ENCODE measurements at regions not wholly inside any gene's neighbourhood (a gene's known extent, or its start where the extent isn't known, plus 50 kb on each side); places are given as distances from the start of the nearest gene placed in this dataset.

DNA sequence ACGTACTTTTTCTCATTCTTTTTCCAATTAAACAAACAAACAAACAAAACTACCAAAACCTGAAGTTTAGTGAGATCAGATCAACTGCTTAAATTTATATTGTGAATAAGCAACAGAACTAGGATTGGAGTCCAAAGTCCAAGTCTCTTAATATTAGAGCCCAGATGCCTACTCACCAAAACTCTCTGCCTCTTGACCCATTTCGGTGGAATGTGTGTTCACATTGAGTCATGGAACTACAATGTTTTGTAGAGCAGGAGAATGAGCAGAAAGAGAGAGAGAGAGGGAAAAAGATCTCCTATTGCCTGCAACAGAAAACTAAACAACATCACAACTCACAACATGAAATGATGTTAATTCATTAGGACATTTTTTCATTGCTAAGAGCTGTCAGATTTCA lies 751.1 kb downstream of the TLR4 start:
- H3K4me1 Mint-ChIP-seq: no peaks in the 10 kb centered on the region
- POLR2A ChIA-PET: no interaction called here

GRCh38 chr9:118455788-118456187 lies 751.6 kb downstream of the TLR4 start:
- no peaks in the 10 kb centered on the region for H3K27me3 ChIP-seq (ENCODE audit: control insufficient read depth in 2 of 2, insufficient read depth in 2 of 2, low read length in 2 of 2)
- no peaks in the 10 kb centered on the region for H3K36me3 ChIP-seq (ENCODE audit: control insufficient read depth in 2 of 3, insufficient read depth in 3 of 3, low read length in 3 of 3)
- no peak overlapping the region for H3K27ac ChIP-seq (ENCODE audit: low read depth, low read length)
- H3K4me1 Mint-ChIP-seq: no peaks in the 10 kb centered on the region
- H3K9me3 ChIP-seq (ENCODE audit: control insufficient read depth in 2 of 3, low read length in 3 of 3): no peaks in the 10 kb centered on the region
- peaks cover 0 to 8% (median 0%) of the 10 kb centered on the region in 5 donors for H3K27me3 Mint-ChIP-seq
- no peak overlapping the region for H3K27ac Mint-ChIP-seq
- no peak overlapping the region for H3K4me3 ChIP-seq (ENCODE audit: low read length)
- CTCF ChIA-PET: no interaction called here
- no peaks in the 10 kb centered on the region for H3K4me1 ChIP-seq (ENCODE audit: control insufficient read depth in 2 of 2, insufficient read depth in 2 of 2, low read length in 2 of 2)
- H3K9me3 Mint-ChIP-seq: peaks cover 0 to 14% (median 4%) of the 10 kb centered on the region in 11 donors
- intact Hi-C loops (cut with micrococcal nuclease): no loop called here
- POLR2A ChIA-PET: no interaction called here
- H3K36me3 Mint-ChIP-seq: no peaks in the 10 kb centered on the region
- no peak for DNase-seq
- no peak for ATAC-seq
- no peak overlapping the region for H3K4me3 Mint-ChIP-seq

More for the DNA sequence above, 751.1 kb downstream of the TLR4 start:
- no peak overlapping the region for H3K4me3 Mint-ChIP-seq
- no peaks in the 10 kb centered on the region for H3K27me3 ChIP-seq (ENCODE audit: control insufficient read depth in 2 of 2, insufficient read depth in 2 of 2, low read length in 2 of 2)
- intact Hi-C loops (cut with micrococcal nuclease): no loop called here
- DNase-seq (no peak), ATAC-seq (no peak)
- H3K27ac Mint-ChIP-seq: no peak overlapping the region
- no peak overlapping the region for H3K4me3 ChIP-seq (ENCODE audit: low read length)
- H3K9me3 Mint-ChIP-seq: peaks cover 0 to 14% (median 4%) of the 10 kb centered on the region in 11 donors
- H3K36me3 Mint-ChIP-seq: no peaks in the 10 kb centered on the region
- peaks cover 0 to 8% (median 0%) of the 10 kb centered on the region in 5 donors for H3K27me3 Mint-ChIP-seq
- no peaks in the 10 kb centered on the region for H3K36me3 ChIP-seq (ENCODE audit: control insufficient read depth in 2 of 3, insufficient read depth in 3 of 3, low read length in 3 of 3)
- no peaks in the 10 kb centered on the region for H3K4me1 ChIP-seq (ENCODE audit: control insufficient read depth in 2 of 2, insufficient read depth in 2 of 2, low read length in 2 of 2)
- CTCF ChIA-PET: no interaction called here
- no peaks in the 10 kb centered on the region for H3K9me3 ChIP-seq (ENCODE audit: control insufficient read depth in 2 of 3, low read length in 3 of 3)
- no peak overlapping the region for H3K27ac ChIP-seq (ENCODE audit: low read depth, low read length)

DNA sequence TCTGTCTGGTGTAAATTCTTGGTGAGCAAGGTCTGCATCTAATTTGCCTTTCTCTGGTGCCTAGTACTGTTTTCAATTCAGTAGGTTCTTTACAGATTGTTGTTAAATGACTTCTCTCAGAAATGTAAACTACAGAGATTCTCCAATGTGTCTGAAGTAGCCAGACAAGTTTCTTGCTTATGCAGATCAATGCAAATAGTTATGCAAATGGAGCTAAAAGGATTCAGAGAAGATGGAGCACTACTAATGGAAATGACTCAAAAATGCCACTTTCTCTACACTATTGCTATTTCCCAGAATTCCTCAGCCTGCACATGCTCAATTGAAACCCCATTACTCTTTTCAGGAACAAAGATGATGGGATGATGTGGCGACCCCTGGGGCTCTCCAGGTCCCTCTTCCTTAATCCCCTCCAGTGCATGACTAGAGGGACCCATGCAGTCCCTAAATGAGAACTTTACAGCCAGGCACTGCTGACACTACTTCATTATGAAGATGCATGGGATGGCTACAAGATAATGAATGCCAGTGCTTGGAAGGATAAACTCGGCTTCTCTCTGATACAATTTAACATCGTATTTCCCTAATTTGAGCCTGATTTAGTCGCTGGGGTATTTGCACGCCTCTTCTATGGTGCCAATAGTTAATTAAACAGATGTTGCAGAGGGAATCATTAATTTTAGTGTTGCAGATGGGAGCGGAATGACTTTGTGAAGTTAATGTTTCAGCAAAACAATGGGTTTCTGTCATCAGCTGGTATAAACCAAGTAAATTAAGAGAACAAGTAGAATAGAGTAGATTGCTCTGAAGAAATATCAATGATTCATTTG lies 753.2 kb downstream of the TLR4 start:
- no peak for ATAC-seq
- CTCF ChIA-PET: no interaction called here

DNA sequence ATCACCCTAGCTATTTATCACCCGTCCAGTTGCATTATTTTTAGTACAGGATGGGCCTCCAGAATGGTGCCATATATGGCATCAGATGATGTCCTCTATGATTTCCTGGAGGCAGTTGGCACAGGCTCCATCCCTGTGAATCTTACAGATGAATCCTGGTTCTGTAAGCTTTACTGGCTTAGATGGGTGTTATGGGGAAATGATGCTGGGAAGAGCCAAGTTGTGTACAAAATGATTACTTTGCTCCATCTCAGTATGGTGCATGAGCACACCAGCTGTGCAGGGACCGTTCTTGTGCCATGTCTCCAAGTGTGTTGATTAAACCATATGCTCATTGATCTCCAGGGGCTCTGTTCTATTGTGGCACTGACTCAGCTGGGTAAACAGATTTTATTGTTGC lies 755.7 kb downstream of the TLR4 start:
- H3K27me3 Mint-ChIP-seq: peaks cover 0 to 8% (median 0%) of the 10 kb centered on the region in 5 donors
- Histone ChIP-seq H3K4me3 (ENCODE audit: low read length) (no peak overlapping the region), H3K36me3 (ENCODE audit: control insufficient read depth in 2 of 3, insufficient read depth in 3 of 3, low read length in 3 of 3) (no peaks in the 10 kb centered on the region), H3K4me1 (ENCODE audit: control insufficient read depth in 2 of 2, insufficient read depth in 2 of 2, low read length in 2 of 2) (no peaks in the 10 kb centered on the region), H3K27ac (ENCODE audit: low read depth, low read length) (no peak overlapping the region), H3K9me3 (ENCODE audit: control insufficient read depth in 2 of 3, low read length in 3 of 3) (no peaks in the 10 kb centered on the region), H3K27me3 (ENCODE audit: control insufficient read depth in 2 of 2, insufficient read depth in 2 of 2, low read length in 2 of 2) (no peaks in the 10 kb centered on the region)
- peaks cover 0 to 15% (median 1%) of the 10 kb centered on the region in 11 donors for H3K9me3 Mint-ChIP-seq
- ChIA-PET CTCF (no interaction called here), POLR2A (no interaction called here)
- DNase-seq (no peak), ATAC-seq (no peak)
- no peaks in the 10 kb centered on the region for H3K4me1 Mint-ChIP-seq
- H3K36me3 Mint-ChIP-seq: no peaks in the 10 kb centered on the region
- intact Hi-C loops (cut with micrococcal nuclease): no loop called here
- no peak overlapping the region for H3K27ac Mint-ChIP-seq
- no peak overlapping the region for H3K4me3 Mint-ChIP-seq

More for the DNA sequence above, 753.2 kb downstream of the TLR4 start:
- peaks cover 0 to 8% (median 0%) of the 10 kb centered on the region in 5 donors for H3K27me3 Mint-ChIP-seq
- no peaks in the 10 kb centered on the region for H3K4me1 ChIP-seq (ENCODE audit: control insufficient read depth in 2 of 2, insufficient read depth in 2 of 2, low read length in 2 of 2)
- POLR2A ChIA-PET: no interaction called here
- peaks cover 0 to 15% (median 4%) of the 10 kb centered on the region in 11 donors for H3K9me3 Mint-ChIP-seq
- H3K36me3 Mint-ChIP-seq: no peaks in the 10 kb centered on the region
- H3K27ac Mint-ChIP-seq: no peak overlapping the region
- intact Hi-C loops (cut with micrococcal nuclease): no loop called here
- no peaks in the 10 kb centered on the region for H3K9me3 ChIP-seq (ENCODE audit: control insufficient read depth in 2 of 3, low read length in 3 of 3)
- no peak overlapping the region for H3K27ac ChIP-seq (ENCODE audit: low read depth, low read length)
- H3K4me3 Mint-ChIP-seq: no peak overlapping the region
- no peaks in the 10 kb centered on the region for H3K27me3 ChIP-seq (ENCODE audit: control insufficient read depth in 2 of 2, insufficient read depth in 2 of 2, low read length in 2 of 2)
- H3K4me3 ChIP-seq (ENCODE audit: low read length): no peak overlapping the region
- DNase-seq: no peak
- no peaks in the 10 kb centered on the region for H3K36me3 ChIP-seq (ENCODE audit: control insufficient read depth in 2 of 3, insufficient read depth in 3 of 3, low read length in 3 of 3)
- H3K4me1 Mint-ChIP-seq: no peaks in the 10 kb centered on the region

DNA sequence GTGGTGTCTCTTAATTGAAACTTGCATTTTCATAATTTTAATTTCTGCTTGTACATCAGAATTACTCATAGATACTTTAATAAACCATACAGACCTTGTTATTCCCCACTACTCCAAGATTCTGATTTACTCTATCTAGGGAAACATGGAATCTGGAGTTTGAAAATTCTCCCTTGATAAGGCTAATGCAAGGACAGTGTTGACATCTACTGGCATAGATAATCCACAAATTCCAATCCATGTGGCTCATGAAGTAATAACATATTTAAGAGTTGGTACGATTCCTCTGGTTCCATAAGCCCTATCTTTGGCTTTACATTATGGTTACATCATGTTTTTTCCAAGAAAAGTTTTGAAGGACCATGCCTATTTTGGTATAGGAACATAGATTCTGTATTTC lies 759.2 kb downstream of the TLR4 start:
- no peak for ATAC-seq
- no peaks in the 10 kb centered on the region for H3K36me3 Mint-ChIP-seq
- no peaks in the 10 kb centered on the region for H3K4me1 Mint-ChIP-seq
- H3K27ac Mint-ChIP-seq: no peak overlapping the region
- peaks cover 0 to 4% (median 0%) of the 10 kb centered on the region in 5 donors for H3K27me3 Mint-ChIP-seq
- H3K9me3 ChIP-seq (ENCODE audit: control insufficient read depth in 2 of 3, low read length in 3 of 3): no peaks in the 10 kb centered on the region
- no peaks in the 10 kb centered on the region for H3K27me3 ChIP-seq (ENCODE audit: control insufficient read depth in 2 of 2, insufficient read depth in 2 of 2, low read length in 2 of 2)
- H3K36me3 ChIP-seq (ENCODE audit: control insufficient read depth in 2 of 3, insufficient read depth in 3 of 3, low read length in 3 of 3): no peaks in the 10 kb centered on the region
- H3K27ac ChIP-seq (ENCODE audit: low read depth, low read length): no peak overlapping the region
- intact Hi-C loops (cut with micrococcal nuclease): no loop called here
- POLR2A ChIA-PET: no interaction called here
- CTCF ChIA-PET: no interaction called here
- H3K4me3 Mint-ChIP-seq: no peak overlapping the region
- no peak for DNase-seq
- peaks cover 0 to 7% (median 0%) of the 10 kb centered on the region in 11 donors for H3K9me3 Mint-ChIP-seq
- H3K4me3 ChIP-seq (ENCODE audit: low read length): no peak overlapping the region
- H3K4me1 ChIP-seq (ENCODE audit: control insufficient read depth in 2 of 2, insufficient read depth in 2 of 2, low read length in 2 of 2): no peaks in the 10 kb centered on the region

GRCh38 chr9:118473521-118473920 lies 769.3 kb downstream of the TLR4 start:
- Mint-ChIP-seq H3K9me3 (peaks cover 0 to 6% (median 0%) of the 10 kb centered on the region in 11 donors), H3K27me3 (peaks cover 0 to 4% (median 0%) of the 10 kb centered on the region in 5 donors), H3K27ac (no peak overlapping the region), H3K36me3 (no peaks in the 10 kb centered on the region), H3K4me1 (no peaks in the 10 kb centered on the region), H3K4me3 (no peak overlapping the region)
- H3K36me3 ChIP-seq (ENCODE audit: control insufficient read depth in 2 of 3, insufficient read depth in 3 of 3, low read length in 3 of 3): no peaks in the 10 kb centered on the region
- no peaks in the 10 kb centered on the region for H3K27me3 ChIP-seq (ENCODE audit: control insufficient read depth in 2 of 2, insufficient read depth in 2 of 2, low read length in 2 of 2)
- no peak overlapping the region for H3K27ac ChIP-seq (ENCODE audit: low read depth, low read length)
- no peaks in the 10 kb centered on the region for H3K4me1 ChIP-seq (ENCODE audit: control insufficient read depth in 2 of 2, insufficient read depth in 2 of 2, low read length in 2 of 2)
- intact Hi-C loops (cut with micrococcal nuclease): no loop called here
- POLR2A ChIA-PET: no interaction called here
- DNase-seq (no peak), ATAC-seq (no peak)
- no peak overlapping the region for H3K4me3 ChIP-seq (ENCODE audit: low read length)
- H3K9me3 ChIP-seq (ENCODE audit: control insufficient read depth in 2 of 3, low read length in 3 of 3): no peaks in the 10 kb centered on the region
- CTCF ChIA-PET: no interaction called here

- H3K9me3 Mint-ChIP-seq: peaks cover 0 to 9% (median 0%) of the 10 kb centered on the region in 11 donors
- DNase-seq: no peak
- CTCF ChIA-PET: no interaction called here
These were observed 774.5 kb downstream of the TLR4 start for GRCh38 chr9:118478752-118479151.

More at GRCh38 chr9:118478752-118479151, 774.5 kb downstream of the TLR4 start:
- POLR2A ChIA-PET: no interaction called here
- no peak for ATAC-seq
- Histone ChIP-seq H3K27me3 (ENCODE audit: control insufficient read depth in 2 of 2, insufficient read depth in 2 of 2, low read length in 2 of 2) (no peaks in the 10 kb centered on the region), H3K27ac (ENCODE audit: low read depth, low read length) (no peak overlapping the region), H3K9me3 (ENCODE audit: control insufficient read depth in 2 of 3, low read length in 3 of 3) (no peaks in the 10 kb centered on the region), H3K4me1 (ENCODE audit: control insufficient read depth in 2 of 2, insufficient read depth in 2 of 2, low read length in 2 of 2) (no peaks in the 10 kb centered on the region), H3K4me3 (ENCODE audit: low read length) (no peak overlapping the region), H3K36me3 (ENCODE audit: control insufficient read depth in 2 of 3, insufficient read depth in 3 of 3, low read length in 3 of 3) (no peaks in the 10 kb centered on the region)
- intact Hi-C loops (cut with micrococcal nuclease): no loop called here
- Mint-ChIP-seq H3K4me3 (no peak overlapping the region), H3K27ac (no peak overlapping the region), H3K27me3 (no peaks in the 10 kb centered on the region), H3K4me1 (no peaks in the 10 kb centered on the region), H3K36me3 (no peaks in the 10 kb centered on the region)

All from naive thymus-derived CD4-positive, alpha-beta T cell (primary cell).